K562 (cell line): ENCODE measurements at regions not wholly inside any gene's neighbourhood (a gene's known extent, or its start where the extent isn't known, plus 50 kb on each side); places are given as distances from the start of the nearest gene placed in this dataset.

Experiments
- ATAC-seq: fragments of 200-7000 bp; cut with Tn5 transposase; 3 replicates; pipeline ENCODE4 v1.9.1; 2020; ENCODE audit warnings: moderate library complexity
- BruUV-seq: library from RNA; stranded (reverse); fragments of 400-500 nt; replicated peaks from 2 replicates; lab custom pipeline; 2021; lab: Mats Ljungman, UMichigan
- CTCF ChIA-PET: fragments of 300-600 bp; formaldehyde crosslinking; extraction: SDS; loops from one replicate; lab custom pipeline; 2021; ENCODE audit warnings: low intra/inter-chr PET ratio; lab: Yijun Ruan, JAX
- POLR2A ChIA-PET: fragments of 300-600, 350-650 bp; sonication (Branson Sonifier 250); formaldehyde crosslinking; extraction: SDS; loops from one replicate; lab custom pipeline; 2021; ENCODE audit warnings: antibody characterized with exemption, inconsistent platforms; lab: Yijun Ruan, JAX
- DNase-seq, 4 experiments: peaks; one replicate each; pipeline versions ENCODE4 v3.0.0 to v3.0.0-alpha.2; 2011 to 2018; ENCODE audit warnings: low spot score in 3 of 4, mixed read lengths in 3 of 4; ENCODE audit errors: extremely low read depth in 1 of 4
- FAIRE-seq: peaks from 2 replicates; lab custom pipeline; 2011; peaks lifted over from hg19 to GRCh38; lab: Jason Lieb, UNC
- H2AFZ ChIP-seq: 2 replicates; pipeline ENCODE4 v1.6.0; 2011; ENCODE audit warnings: low read depth, low read length, control low read depth, inconsistent platforms
- H3K27ac ChIP-seq: fragments of 200-600 bp; 3 replicates; pipeline ENCODE4 v1.8.0; 2011; ENCODE audit warnings: low read depth, mild to moderate bottlenecking, control low read depth, inconsistent platforms, low read length, moderate library complexity, mixed read lengths; ENCODE audit errors: extremely low read depth
- H3K27me3 ChIP-seq, 2 experiments: fragments of 300-600 bp in 1 of 2; 2 replicates in 1 of 2; 3 replicates in 1 of 2; pipeline versions ENCODE4 v1.6.0 to v1.8.0; 2011; ENCODE audit warnings: inconsistent platforms in 2 of 2, low read length in 2 of 2, mild to moderate bottlenecking in 1 of 2, mixed read lengths in 1 of 2, moderate library complexity in 1 of 2; ENCODE audit not compliant: control insufficient read depth in 2 of 2, insufficient read depth in 2 of 2
- H3K36me3 ChIP-seq: fragments of 300-600 bp; 3 replicates; pipeline ENCODE4 v1.8.0; 2011; ENCODE audit warnings: mild to moderate bottlenecking, low read length, inconsistent platforms; ENCODE audit not compliant: control insufficient read depth, insufficient read depth
- H3K4me1 ChIP-seq, 2 experiments: fragments of 200-600 bp in 1 of 2; replicated peaks in 1 of 2; 2 replicates in 1 of 2; 3 replicates in 1 of 2; pipeline versions ENCODE4 v1.5.1 to v1.8.0; 2011; ENCODE audit warnings: inconsistent platforms in 2 of 2, low read length in 2 of 2, mild to moderate bottlenecking in 1 of 2, mixed read lengths in 1 of 2, moderate library complexity in 1 of 2; ENCODE audit not compliant: control insufficient read depth in 2 of 2, insufficient read depth in 2 of 2
- H3K4me2 ChIP-seq: 2 replicates; pipeline ENCODE4 v1.6.1; 2011; ENCODE audit warnings: low read length, control low read depth, inconsistent platforms, mixed read lengths; ENCODE audit not compliant: insufficient read depth
- H3K4me3 ChIP-seq: fragments of 200-600 bp; sonication (generic), shearing (Covaris generic); 2 replicates; pipeline ENCODE4 v1.5.1; 2016; ENCODE audit warnings: control low read depth, inconsistent platforms
- H3K79me2 ChIP-seq: fragments of 200-600 bp; 3 replicates; pipeline ENCODE4 v1.8.0; 2011; ENCODE audit warnings: low read length, inconsistent platforms; ENCODE audit not compliant: control insufficient read depth, insufficient read depth
- H3K9ac ChIP-seq, 2 experiments: 2 replicates each; pipeline versions ENCODE4 v1.6.0 to v1.6.1; 2011; ENCODE audit warnings: low read depth in 2 of 2, low read length in 2 of 2, control low read depth in 1 of 2, inconsistent platforms in 1 of 2, mild to moderate bottlenecking in 1 of 2, mixed read lengths in 1 of 2; ENCODE audit not compliant: insufficient read depth in 1 of 2
- H3K9me1 ChIP-seq: one replicate; pipeline ENCODE4 v1.6.0; 2011; ENCODE audit warnings: inconsistent platforms, mild to moderate bottlenecking, low read length, moderate library complexity; ENCODE audit not compliant: control insufficient read depth, insufficient read depth
- H3K9me3 ChIP-seq: replicated peaks from 2 replicates; pipeline ENCODE4 v1.5.1; 2011; ENCODE audit warnings: low read depth, low read length, inconsistent platforms; ENCODE audit not compliant: control insufficient read depth, insufficient read depth
- H4K20me1 ChIP-seq: replicated peaks from 2 replicates; pipeline ENCODE4 v1.6.1; 2011; ENCODE audit warnings: low read length, inconsistent platforms, mixed read lengths; ENCODE audit not compliant: control insufficient read depth, insufficient read depth
- DMBX1 ChIP-seq: fragments of 250-450 bp; sonication (Bioruptor Pico); IDR thresholded peaks from 2 replicates; pipeline ENCODE4 v1.8.0; 2022; ENCODE audit warnings: inconsistent platforms, mild to moderate bottlenecking, moderate library complexity, borderline replicate concordance
- ETV6 ChIP-seq, 3 experiments: fragments of 150-350 bp in 1 of 3; sonication (generic) in 1 of 3; formaldehyde crosslinking in 1 of 3; IDR thresholded peaks; 2 replicates each; pipeline versions ENCODE4 v1.6.1 to v1.8.0; 2014 to 2022; ENCODE audit warnings: borderline replicate concordance in 2 of 3, low read depth in 2 of 3, antibody characterized with exemption in 1 of 3, low read length in 1 of 3, mild to moderate bottlenecking in 1 of 3, missing genetic modification reagents in 1 of 3
- GATAD2A ChIP-seq: fragments of 450-650 bp; IDR thresholded peaks from 2 replicates; pipeline ENCODE4 v1.6.1; 2017
- ZBED1 ChIP-seq: IDR thresholded peaks from 2 replicates; pipeline ENCODE4 v1.6.1; 2014
- ZBTB40 ChIP-seq, 2 experiments: fragments of 450-650 bp in 1 of 2; sonication (generic) in 1 of 2; formaldehyde crosslinking in 1 of 2; IDR thresholded peaks; 2 replicates each; pipeline versions ENCODE4 v1.7.1 to v1.9.0; 2016 to 2022; ENCODE audit warnings: inconsistent platforms in 1 of 2, mild to moderate bottlenecking in 1 of 2, missing genetic modification reagents in 1 of 2
- ZNF583 ChIP-seq: fragments of 250-450 bp; sonication (Bioruptor Pico); IDR thresholded peaks from 2 replicates; pipeline ENCODE4 v1.4.0; 2020
- WGBS: fragments of 100-300 bp; shearing (Covaris generic); methylation state at CpG from one replicate; pipeline ENCODE4 v1.1.6; 2016; ENCODE audit warnings: low coverage, mixed read lengths; ENCODE audit not compliant: insufficient coverage; ENCODE audit errors: missing lambda C conversion rate; 5-methylcytosine and 5-hydroxymethylcytosine counted together
- in situ Hi-C: fragments of 300-500 bp; cut with MboI; formaldehyde crosslinking; loops from 4 replicates; pipeline ENCODE4 v1.15.0; 2018; ENCODE audit warnings: inconsistent platforms, mixed read lengths
- intact Hi-C: fragments of 100-400 bp; cut with micrococcal nuclease; formaldehyde crosslinking; loops from 2 replicates; pipeline ENCODE4 v1.14.2; 2022

- TF ChIP-seq DMBX1 (CRISPR knock-in tag) (no peak), ZBED1 (no peak), ETV6 (IDR thresholded peaks at IDR 0.05; ENCODE audit: borderline replicate concordance in 1 of 2, low read depth in 2 of 2, low read length in 1 of 2) (no peak), ETV6 (CRISPR knock-in tag; IDR thresholded peaks at IDR 0.05; ENCODE audit: borderline replicate concordance) (no peak), GATAD2A (no peak)
These were observed 132.8 kb downstream of the DACT1 start (continued) for GRCh38 chr14:58770491-58770982.

- Histone ChIP-seq H3K9me1 (no peaks in the 10 kb centered on the region), H3K4me3 (no peak overlapping the region), H3K4me1 (no peaks in the 10 kb centered on the region), H3K9ac (no peak overlapping the region), H3K36me3 (no peaks in the 10 kb centered on the region), H3K27ac (no peak overlapping the region), H2AFZ (no peak overlapping the region), H4K20me1 (no peaks in the 10 kb centered on the region), H3K27me3 (no peaks in the 10 kb centered on the region; a peak in 1 of 5 replicates), H3K79me2 (no peaks in the 10 kb centered on the region), H3K4me2 (no peak overlapping the region), H3K9me3 (no peaks in the 10 kb centered on the region)
- no peak for DNase-seq
- 24% methylated on average over 4 of the region's 6 CpGs for WGBS
- FAIRE-seq: no peak
- POLR2A ChIA-PET: no interaction called here
- in situ Hi-C loops: no loop called here
- intact Hi-C loops: no loop called here
- no TSS peak for BruUV-seq
- TF ChIP-seq ZNF583 (no peak), ZBTB40 (IDR thresholded peaks at IDR 0.05) (0 out of 2 replicates have a peak, but pooled peaks have one; percentile 41), ZBTB40 (CRISPR knock-in tag; IDR thresholded peaks at IDR 0.05) (no peak)
- no peak for ATAC-seq
- CTCF ChIA-PET: no interaction called here
These were observed 133.3 kb downstream of the DACT1 start for GRCh38 chr14:58771016-58771415.
